HG03039 (cell line): ENCODE measurements at regions not wholly inside any gene's neighbourhood (a gene's known extent, or its start where the extent isn't known, plus 50 kb on each side); places are given as distances from the start of the nearest gene placed in this dataset.
"Not testable (repeated sequence)": the region's sequence is repeated elsewhere in the genome, so short reads cannot be mapped to it uniquely, and the experiment has no call there.

ENCODE experiments used
- ATAC-seq: cut with Tn5 transposase; IDR thresholded peaks from one replicate; pipeline ENCODE4 v1.9.1; 2021; ENCODE audit warnings: mild to moderate bottlenecking, moderate library complexity; ENCODE audit not compliant: unreplicated experiment

DNA sequence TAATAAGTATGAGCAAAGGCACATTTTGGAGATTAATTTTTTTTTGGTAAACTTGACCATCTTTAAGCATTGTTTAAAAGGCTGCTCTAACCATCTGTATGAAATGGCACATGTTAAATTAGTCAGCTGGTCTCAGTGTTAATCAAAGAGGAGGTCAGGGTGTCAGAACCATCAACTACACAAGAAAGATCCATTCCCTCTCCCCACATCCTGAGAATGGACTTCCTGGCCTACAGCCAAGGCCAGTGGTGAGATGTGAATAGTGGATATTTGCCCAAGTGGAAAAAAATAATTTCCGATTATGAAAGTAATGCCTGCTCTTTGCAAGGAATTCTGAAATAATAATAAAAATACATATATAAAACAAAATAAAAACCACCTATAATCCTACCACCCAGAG is 641.7 kb downstream of the NR2F2 start:
- no peak for ATAC-seq

DNA sequence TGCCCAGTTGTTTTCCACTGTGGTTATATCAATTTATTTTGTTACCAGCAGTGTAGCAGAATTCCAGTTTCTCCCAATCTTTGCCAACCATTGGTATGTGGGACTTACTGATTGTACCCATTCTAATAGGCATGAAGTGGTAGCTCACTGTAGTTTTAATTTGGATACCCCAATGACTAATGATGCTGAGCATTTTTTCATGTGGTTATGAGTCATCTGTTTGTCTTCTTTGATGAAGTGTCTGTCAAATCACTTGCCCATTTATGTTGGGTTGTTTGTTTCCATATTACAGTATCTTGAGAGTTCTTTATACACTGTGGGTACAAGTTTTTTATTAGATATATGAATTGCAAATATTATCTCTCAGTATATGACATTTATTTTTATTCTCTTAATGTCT is 644.3 kb downstream of the NR2F2 start:
- ATAC-seq, result no peak

DNA sequence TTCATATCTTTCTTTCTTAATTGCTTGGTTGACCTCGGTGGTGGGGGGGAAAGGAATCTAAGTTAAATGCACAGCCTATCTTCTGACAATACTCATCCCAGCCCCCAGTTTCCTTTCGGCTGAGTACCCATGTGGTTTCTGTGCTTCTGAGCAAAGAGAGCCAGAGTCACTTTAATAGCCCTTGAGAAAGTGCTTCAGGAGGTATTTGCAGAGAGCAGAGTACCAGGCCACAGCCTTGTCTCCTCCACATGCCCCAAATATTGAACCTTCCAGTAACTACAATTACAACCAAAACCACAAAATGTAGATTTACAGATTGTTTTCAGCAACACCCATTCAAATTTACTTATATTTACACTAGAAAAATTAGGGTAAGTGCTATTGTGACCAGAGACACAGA is 647.4 kb downstream of the NR2F2 start:
- ATAC-seq, result no peak

DNA sequence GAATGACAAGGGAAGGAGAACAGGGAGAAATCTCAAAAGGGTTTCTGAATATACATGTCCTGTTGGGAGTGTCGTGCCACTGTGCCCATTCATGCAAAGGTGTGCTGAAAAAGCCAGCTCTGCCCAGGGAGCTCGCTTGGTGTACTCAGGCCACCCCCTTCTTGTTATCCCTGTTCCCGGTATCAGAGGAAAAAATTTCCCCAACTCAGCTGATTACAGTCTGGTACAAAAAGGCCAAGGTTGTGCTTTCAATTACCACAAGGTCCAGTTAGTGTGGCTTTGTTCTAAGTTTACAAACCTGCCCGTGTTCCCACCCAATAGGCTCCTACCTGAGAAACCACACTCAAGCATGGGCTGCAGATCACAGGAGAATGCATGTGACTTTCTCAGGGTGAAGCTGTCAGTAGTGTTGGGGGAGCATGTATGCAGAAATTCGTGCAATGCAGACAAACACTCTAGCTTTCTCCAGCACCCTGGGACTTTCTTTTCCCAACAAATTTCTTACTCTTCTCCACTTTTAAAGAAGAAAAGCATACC is 648.5 kb downstream of the NR2F2 start:
- ATAC-seq, result no peak

DNA sequence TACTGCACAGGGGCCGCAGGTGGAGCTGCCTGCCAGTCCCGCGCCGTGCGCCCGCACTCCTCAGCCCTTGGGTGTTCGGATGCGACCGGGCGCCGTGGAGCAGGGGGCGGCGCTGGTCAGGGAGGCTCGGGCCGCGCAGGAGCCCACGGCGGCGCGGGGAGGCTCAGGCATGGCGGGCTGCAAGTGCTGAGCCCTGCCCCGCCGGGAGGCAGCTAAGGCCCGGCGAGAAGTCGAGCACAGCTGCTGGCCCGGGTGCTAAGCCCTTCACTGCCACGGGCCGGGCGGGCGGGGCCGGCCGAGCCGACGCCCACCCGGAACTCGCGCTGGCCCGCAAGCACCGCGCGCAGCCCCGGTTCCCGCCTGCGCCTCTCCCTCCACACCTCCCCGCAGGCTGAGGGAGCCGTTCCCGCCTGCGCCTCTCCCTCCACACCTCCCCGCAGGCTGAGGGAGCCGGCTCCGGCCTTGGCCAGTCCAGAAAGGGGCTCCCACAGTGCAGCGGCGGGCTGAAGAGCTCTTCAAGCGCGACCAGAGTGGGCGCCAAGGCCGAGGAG is 653.7 kb downstream of the NR2F2 start:
- ATAC-seq, result not testable (repeated sequence)

DNA sequence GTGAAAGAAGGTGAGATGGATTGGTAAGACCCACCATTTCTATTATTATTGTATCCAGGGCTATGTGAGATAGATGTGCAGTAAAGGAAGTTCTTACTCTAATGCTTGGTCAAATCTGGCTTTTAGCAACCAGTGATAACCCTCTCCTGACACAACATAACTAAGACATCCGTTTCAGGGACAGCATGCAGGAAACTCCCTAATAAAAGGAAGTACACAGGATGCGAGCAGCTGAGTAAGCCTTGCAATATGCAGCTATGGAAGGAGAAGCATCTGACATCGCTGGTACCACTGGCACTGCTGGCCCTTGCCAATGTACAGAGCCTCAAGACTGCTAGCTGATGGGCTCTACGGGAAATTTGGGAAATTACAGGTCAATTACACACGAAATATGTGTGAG is 662.3 kb downstream of the NR2F2 start:
- no peak for ATAC-seq

DNA sequence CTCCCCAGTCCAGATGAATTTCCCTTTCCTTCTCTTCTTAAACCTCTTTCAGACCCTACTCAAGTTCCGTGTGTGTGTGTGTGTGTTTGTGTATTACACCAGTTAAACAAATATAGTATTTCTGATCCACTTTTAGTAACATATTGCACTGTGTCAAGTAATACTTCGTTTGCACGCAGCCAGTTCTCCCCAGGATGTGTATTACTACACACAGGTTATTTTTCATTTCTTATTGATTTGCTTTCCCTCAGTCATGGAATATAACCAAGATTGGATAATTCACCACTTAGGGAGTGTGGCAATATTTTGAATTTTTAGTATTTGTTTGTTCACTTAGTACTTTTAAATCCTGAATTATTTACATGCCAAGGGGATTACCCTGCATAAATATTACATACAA is 667.0 kb downstream of the NR2F2 start:
- no peak for ATAC-seq

DNA sequence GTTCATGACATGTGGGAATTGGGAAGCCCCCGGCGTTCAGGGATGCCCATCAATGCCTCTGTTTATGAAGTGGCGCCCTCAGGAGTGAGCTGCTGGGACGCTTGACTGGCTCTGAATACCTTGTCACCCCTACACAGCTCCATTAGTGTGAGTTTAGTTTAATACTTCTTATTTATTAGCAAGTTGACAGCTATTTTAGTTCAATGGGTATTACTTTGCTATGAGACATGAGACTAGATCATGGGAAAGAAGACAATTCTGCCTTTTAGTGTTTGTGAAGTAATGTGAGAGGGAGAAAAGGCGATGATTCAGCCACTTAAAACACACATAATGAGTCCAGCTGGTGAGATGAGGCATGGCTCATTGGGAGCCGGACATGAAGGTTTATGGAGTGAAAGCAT is 678.5 kb downstream of the NR2F2 start:
- no peak for ATAC-seq

DNA sequence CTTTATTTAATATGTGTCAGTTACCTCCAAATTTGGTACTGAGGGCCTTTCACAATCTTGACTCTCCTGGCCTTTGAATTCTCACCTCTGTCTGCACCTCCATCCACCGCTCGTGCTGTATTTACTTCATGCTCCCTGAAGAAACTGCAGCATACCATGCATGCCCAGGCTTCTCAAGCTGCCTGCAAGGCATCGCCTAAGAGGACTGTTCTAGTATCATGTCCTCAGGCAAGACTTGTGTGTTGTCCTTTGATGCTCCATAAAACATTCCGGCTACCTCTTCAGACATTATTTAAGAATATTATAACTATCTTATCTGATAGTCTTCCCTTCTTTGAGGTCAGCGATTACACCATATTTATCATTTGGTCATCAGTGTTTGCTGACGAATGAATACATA is 682.5 kb downstream of the NR2F2 start:
- ATAC-seq, result no peak

DNA sequence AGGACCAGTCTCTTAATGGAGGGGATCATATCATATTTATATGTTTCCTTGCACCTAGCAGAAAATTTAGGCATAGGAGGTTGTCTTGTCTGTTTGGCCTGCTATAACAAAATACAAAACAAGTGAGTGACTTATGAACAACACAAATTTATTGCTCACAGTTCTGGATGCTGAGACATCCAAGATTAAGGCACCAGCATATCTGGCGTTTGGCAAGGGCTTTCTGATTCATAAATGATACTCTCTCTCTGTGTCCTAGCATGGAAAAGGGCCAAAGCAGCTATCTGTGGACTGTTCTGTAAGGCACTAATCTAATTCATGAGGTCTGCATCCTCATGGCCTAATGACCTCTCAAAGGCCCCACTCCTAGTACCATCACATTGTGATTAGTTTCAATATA is 683.0 kb downstream of the NR2F2 start:
- ATAC-seq, result no peak

DNA sequence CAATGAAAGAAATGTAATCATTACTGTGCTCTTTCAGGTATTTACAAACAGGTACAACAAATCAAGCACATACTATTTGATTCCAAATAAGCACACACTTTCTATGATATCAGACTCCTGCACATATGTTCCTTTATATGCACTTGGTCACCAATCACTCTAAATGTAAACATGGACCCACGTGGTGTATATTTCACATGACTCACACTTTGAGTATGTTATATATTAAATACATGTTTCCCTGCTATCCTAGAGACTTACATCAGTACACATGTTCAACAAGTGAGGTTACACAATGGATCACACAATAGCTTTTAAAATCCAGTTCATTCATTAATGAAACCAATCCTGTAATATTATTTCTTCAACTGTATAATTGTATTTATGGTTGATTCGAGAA is 683.5 kb downstream of the NR2F2 start:
- no peak for ATAC-seq

DNA sequence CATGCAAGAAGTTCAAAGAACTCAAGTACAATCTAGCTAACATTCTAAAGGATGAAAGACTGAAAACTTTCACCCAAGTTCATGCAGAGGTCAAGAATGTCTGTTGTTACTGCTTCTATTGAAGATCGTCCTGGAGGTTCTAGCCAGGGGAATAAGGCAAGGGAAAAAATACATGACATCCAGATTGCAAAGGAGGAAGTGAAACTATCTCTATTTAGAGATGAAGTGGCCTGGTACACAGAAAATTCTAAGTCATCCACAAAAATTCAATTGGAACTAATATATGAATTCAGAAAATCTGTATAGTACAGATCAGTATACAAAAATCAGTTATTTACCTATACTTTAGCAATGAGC is 693.0 kb downstream of the NR2F2 start:
- no peak for ATAC-seq

DNA sequence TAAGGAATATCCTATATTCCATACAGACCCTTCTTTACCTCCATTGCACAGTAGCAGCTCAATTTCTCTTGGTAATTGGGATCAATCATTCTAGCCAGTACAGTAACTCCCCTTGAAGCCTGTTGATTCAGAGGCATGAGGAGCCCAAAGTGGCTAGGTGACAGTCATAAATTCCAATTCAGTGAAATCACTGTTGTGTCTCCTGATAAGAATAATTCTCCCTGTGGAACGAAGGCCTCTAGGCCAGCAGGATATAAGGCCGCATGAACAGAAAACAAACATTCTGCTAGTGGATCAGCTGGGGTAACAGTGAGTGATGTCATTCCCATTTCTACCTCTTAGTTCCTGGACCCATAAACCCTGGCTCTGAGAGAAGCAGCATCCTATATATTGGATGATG is 696.3 kb downstream of the NR2F2 start:
- no peak for ATAC-seq

DNA sequence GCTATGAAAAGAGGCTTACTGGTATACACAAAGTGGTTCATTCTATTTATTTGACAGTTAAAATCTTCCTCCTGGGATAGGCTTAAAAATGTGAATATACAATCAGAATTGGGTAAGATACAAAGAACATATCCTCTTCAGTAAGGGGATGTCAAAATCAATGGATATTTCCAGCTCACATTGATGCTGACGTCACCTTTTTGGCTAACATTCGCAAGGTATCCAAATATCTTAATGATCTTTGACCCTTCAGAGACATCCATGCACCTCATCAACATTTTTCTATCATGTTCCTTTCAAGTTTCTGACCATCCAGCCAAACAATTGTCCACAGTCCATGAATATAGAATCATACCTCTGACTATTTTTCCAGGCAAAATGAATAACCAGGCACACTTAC is 697.3 kb downstream of the NR2F2 start:
- ATAC-seq, result no peak

DNA sequence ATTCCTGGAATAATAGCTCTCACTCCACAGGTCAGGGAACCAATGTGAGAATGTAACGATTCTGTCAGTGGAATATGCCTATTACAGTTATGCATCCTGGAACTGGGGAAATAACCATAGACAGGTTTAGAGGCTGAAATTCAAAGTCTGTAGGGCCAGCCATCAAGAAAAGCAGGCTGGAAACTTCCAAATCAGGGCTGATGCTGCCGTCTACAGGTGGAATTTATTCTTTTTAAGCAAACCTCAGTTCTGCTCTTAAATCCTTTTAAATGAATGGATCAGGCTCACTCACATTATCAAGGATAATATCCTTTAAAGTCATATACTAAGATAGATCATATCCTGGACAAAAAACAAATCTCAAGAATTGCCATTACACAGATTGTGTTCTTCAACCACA is 699.8 kb downstream of the NR2F2 start:
- ATAC-seq, result no peak

DNA sequence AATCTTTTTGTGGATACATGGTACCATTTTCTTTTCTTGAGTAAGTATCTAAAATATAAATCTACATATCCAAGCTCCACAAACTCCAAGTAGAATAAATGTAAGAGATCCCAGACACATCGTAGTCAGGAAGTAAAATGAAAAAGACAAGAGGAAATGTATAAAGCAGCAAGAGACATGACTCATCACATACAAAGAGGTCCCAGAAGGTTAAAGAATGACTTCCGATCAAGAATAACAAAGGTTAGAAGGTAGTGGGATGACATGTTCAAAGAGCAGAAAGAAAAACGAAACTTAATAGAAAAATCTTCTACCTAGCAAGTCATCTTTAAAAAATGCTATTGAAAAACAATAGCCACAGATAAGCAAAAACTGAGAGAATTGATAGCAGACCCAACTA is 705.8 kb downstream of the NR2F2 start:
- ATAC-seq, result no peak

DNA sequence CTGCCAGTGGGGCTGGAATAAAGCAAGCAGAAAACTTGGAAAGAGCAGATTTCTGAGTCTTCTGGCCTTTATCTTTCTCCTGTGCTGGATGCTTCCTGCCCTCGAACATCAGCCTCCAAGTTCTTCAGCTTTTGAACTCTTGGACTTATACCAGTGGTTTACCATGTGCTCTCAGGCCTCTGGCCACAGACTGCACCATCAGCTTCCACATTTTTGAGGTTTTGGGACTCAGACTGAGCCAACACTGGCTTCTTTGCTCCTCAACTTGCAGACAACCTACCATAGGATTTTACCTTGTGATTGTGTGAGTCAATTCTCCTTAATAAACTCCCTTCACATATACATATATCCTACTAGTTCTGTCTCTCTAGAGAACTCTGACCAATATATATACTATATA is 706.6 kb downstream of the NR2F2 start:
- no peak for ATAC-seq

DNA sequence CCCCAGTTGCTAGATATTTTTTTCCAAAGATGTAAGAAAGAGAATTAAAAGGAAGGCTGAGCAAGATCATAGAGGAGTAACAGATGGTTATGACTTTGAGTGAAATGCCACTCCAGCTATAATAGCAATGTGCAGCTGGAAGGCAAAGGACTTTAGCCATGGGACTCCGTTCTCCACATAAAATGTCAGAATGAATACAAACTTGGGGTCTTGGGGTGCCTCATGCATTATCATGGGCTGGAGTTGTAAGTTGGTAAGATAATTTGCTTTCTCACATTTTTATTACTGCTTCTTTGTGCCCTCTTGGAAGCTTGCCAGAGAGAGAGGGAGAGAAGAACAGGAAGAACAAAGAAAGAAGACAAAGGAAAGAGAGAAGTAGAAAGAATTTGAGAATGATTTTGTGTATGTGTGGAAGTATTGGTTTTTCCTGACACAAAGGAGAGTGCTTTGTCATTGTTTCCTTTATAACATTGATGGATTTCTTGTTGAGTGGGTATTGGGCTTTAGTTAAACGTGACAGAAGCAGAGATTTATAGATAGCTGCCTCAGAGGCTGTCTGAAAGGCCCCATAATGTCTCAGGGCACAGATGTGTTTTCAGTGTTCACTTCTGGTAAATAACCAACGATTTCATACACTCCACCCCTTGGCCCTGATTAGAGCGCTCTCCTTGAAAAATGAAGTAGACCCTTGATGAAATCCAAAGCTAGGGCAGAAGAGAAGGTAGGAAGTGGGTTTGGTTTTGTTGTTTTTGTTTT is 715.3 kb downstream of the NR2F2 start:
- ATAC-seq, result no peak

DNA sequence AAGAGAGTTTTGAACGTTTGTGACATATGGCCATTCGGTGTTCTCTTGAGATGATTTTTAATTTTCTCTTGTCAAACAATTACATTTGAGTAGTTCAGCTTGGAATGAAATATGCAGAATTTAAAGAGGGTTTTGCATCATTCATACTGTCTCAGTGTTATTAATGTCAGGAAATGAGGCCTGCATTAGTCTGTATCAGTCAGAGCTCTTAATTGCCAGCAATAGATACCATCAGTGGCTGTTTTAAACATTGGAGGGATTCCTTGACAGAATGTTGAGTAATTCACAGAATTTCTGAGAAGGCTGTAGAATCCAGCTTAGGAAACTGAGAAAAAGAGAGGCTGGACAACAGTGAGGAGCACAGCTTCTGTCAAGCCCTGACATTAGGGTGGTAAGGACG is 722.0 kb downstream of the NR2F2 start:
- no peak for ATAC-seq

DNA sequence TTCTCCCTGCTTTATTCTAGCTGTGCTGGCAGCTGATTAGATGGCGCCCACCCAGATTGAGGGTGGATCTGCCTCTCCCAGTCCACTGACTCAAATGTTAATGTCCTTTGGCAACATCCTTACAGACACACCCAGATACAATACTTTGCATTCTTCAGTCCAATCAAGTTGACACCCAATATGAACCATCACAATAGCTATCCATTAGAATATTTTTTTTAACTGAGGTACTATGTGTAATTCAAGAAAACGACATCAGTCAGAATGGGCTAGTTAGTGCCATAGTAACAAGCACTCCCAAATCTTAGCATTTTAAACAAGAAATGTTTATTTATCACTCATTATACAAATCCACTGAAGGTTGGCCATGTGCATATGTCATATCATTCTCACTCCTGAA is 723.1 kb downstream of the NR2F2 start:
- ATAC-seq, result no peak

DNA sequence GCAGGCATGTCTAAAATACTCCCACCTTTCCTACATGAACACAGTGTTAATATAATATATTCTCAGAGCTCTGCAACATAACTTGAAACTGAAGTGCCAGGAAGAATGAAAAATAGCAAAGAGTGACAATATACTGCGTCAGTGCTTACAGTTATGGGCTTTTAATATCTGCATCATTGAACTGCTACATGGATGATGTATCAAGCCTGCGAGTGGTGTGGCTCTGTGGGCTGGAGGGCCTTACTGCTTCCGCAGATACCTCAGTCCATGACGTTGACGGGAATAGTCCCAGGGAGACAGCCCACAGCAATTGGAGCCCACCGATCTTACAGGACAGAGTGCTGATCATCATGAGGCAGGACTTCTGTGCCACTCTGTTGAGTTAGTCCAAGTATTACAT is 727.0 kb downstream of the NR2F2 start:
- ATAC-seq, result no peak

DNA sequence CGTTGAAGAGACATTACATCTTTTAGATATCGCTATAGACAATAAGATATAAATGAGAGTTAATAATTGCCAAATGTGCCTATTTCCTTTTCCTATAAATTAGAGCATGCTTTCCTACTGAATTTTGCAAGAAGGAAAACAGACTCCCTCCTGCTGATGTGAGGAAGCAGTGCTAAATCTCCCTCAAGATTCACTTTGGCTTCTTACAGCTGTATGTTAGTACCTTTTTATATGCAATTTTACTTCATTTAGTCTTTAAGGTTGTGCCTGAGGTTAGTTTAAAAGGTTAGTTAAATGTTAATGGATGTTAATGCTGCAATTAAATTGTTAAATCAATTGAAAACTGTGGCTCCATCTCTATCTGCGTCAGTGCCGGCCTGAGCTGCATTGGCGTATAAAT is 728.8 kb downstream of the NR2F2 start:
- no peak for ATAC-seq

DNA sequence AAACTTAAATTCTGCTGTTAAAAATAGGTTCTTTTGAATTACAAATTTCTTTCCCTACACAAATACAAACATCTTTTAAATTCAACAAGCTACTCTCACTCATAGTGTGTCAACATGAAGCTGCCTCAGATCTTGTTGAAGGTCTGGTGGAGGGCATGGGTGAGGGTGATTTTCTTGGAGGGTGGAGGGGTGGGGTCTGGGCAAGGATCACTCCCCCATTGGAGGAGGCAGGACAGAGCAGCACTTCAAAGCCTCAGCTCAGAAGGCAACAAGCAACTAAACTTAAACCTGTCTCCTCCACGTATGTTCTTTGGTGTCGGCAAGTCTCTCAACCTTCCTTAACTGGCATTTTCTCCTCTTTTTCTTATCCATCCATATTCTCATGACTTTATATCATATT is 730.9 kb downstream of the NR2F2 start:
- ATAC-seq, result no peak
